Hematopoietic multipotent progenitor cell (in vitro differentiated cells): ENCODE measurements at regions not wholly inside any gene's neighbourhood (a gene's known extent, or its start where the extent isn't known, plus 50 kb on each side); places are given as distances from the start of the nearest gene placed in this dataset.

Experiments used
- DNase-seq, 3 donors: peaks; one replicate each; pipeline ENCODE4 v3.0.0-alpha.2; 2011 to 2015; ENCODE audit warnings: low read depth in 2 of 3, low spot score in 2 of 3

DNA sequence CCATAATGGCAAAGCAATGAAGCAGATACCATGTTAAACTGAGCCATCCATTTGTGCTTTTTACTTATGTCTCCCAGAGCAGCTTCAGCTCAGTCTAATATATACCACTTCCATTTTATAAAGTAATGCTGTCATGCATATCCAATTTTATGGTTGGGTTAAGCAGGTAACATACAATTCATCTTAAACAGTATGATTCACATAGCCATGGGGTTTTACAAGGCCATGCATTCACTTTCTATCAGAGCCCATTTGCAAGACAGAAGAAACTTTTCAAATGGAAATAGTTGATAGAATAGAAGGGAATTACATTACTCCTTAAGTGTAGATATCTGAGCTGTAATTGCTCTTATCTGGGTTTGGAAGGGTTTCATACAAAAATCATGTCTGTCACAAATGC, 580.5 kb upstream of the CXADR start:
- DNase-seq, result no peak

DNA sequence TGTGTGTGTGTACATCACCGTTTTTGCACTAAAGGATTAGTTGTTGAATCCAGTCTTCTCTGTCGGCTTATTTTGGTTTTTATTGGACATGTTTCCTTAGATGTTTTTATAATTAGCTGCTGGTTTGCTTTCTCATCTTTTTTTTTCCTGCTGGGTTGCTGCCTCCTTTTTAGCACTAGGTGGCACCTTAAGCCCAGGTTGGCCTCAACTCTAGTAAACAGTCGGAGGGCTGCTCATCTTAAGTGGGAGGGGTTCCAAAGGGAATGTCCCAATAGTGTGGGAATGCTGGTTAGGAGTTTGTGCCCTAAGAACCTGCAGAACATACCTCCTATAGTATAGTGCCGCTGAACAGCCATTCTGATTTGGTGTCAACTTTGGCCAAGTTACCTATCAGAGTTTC, 570.1 kb upstream of the CXADR start:
- DNase-seq, result no peak

DNA sequence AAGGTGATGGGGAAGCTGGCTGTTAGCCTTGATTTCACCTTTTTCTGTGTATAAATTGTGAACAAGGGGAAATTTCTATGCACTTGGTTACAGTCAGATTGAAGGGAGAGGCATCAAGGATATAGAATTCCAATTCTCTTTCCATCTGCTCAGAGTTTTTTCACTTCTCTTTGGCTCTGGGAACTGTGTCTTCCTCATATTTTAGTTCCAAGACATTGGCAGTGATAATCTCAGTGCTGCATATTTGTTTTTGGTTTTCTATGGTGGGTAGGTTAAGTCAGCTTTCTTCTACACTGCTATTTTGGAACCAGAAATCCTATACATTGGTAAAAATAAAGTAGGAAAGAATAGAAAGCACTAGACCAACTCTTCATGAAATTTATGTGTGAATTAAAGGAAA, 569.6 kb upstream of the CXADR start:
- no peak for DNase-seq

DNA sequence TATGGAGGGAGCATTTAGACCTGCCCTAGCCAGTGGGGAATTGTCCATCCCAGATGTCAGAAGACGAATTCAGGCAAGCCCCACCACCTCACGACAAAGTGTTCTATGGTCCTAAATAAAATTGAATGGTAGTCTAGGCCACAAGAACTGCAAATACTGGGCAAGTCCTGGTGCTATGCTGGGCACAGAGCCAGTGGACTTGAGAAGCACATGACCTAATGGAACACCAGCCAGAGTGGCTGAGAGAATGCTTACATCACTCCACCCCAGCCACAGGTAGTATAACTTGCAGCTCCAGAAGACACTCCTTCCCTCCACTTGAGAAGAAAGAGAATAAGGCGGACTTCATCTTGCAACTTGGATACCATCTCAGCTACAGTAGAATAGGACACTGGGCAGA, 567.3 kb upstream of the CXADR start:
- no peak for DNase-seq

DNA sequence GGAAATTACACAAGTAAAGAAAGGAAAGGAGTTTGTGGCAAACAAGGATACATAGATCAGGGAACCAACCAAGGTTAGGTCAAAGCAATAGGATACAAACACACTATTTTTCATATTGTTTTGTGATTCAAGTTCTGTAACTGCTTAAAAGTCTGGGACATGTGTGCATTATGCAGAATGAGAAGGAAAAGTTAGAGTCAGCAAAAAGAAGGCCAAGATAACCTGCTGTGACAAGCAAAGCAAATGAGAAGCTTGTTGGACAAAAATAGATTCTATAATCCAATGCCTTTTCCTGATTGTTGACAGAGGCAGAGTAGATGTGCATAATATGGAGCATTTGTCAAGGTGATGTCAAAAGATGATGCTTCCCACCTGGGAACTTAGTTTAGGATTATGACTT, 556.0 kb upstream of the CXADR start:
- no peak for DNase-seq

DNA sequence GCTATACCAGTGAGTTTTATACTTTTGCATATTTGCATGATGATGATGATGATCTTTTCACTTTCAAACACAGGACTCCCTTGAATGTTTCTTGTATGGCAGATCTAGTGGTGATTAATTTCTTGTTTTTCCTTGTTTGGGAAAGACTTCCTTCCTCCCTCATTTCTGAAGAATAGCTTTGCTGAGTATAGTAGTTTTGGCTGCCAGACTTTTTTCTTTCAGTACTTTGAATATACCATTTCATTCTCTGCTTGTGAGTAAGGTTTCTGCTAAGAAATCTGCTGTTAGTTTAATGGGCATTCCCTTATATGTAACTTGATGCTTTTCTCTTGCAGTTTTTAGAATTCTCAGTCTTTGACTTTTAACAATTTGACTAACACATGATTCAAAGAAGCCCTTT, 547.4 kb upstream of the CXADR start:
- no peak for DNase-seq

DNA sequence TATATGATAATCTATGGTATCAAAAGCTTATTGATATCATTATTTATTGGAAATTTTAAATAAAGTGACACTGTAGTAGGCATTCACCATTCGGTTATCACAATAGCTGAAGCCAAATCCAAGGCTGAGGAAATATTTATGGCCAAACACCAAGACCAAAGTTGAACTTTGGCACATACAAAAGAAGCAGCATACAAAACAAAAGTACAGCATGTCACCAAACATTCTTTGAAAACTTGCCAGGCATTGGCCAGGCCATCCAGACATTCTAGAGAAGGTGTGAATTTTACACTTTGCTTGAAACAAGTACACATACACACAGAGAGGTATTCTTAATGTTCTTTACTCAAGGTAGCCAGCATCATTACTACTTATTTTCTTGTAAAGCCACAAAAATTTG, 544.4 kb upstream of the CXADR start:
- no peak for DNase-seq

DNA sequence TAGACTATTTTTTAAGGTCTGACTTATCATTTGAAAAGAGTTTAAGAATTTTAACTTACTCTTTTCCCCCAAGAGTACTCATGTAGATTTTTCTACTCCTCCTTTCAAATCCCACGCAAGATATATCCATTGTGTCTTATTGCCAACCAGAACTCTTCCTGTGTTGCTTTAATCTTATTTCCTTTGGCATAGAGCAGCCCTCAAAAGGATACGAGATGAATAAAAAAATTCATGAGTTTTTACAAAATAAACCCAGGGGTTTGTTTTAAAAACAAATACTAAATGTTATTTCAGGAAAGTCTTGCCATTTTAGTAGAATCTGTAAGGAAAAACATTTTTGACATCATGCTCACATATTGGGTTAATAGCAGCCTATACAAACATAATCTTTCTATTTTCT, 543.2 kb upstream of the CXADR start:
- DNase-seq, result no peak

DNA sequence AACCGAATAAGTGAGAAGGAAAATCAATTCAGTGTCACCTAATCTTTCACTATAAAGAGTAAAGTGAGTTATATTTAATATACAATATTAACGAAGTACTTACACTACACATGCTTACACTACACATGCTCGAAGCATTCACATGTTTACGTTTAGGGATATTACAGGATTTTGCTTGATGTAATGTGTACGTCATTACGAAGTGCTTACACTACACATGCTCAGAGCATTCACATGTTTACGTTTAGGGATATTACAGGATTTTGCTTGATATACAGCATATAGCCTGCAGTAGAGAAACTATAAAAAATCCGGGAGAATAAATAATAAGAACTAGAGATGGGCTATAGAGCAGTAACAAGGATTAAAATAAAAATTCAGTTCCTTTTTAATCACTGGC, 538.8 kb upstream of the CXADR start:
- DNase-seq, result no peak

DNA sequence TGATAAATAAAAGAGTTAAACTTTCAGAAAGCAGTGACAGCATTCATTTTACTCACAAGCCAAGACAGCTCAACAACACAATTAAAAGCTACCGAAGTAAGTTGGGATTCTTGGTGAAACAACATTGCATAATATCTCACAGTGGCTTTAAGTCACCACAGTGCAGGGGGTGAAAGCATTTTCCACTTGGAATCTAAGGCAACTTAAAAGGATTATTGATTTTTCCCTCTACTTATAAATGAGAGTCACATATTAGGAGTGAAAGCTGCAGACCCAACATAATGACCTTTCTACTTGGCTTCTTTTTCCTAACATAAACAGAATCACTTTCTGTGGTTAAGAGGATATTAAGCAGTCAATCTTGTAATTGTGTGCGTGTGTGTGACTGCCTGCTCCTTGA, 536.6 kb upstream of the CXADR start:
- DNase-seq, result no peak

DNA sequence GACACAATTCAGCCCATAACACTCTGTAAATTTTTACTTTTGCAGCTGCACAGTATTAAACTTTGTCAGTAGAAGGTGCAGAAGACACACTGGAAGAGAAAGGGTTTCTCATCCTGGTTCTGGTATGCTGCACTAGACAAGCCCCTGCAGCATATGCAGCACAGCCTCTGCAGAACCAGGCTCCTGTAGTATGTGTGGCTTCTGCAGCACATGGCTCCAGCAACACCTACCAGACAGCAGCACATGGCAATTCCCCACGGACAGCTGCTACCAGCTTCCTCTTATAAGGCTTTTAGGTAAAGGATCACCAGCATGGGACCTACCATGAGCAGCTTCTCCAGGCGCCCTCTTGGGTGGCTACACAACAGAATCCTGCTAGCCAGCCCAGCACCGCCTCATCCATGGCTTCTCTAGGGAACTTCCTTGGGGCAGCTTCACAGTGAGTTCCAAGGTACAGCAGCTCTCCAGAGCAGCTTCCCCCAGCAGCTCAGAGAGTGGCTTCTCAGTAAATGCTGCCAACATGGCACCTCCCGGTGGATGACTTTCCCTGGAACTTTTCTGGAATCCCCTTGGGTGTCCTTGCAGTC, 534.4 kb upstream of the CXADR start:
- no peak for DNase-seq

DNA sequence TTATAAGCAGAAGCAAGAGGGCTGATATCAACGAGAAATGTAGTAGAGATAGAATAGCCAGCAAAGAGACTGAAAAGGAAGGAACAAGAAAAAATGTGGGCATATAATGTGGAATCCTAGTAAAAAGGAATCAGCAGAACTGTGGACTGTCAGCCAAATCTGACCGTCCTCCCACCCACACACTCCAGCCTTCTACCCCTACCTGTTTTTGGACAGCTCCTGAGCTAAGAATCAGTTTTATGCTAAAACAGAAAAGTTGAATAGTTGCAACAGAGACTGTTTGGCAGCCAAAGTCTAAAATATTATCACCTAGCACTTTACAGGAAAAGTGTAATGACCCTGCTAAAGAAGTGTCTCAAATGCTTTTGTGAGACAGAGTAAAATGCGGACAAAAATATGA, 533.3 kb upstream of the CXADR start:
- no peak for DNase-seq

DNA sequence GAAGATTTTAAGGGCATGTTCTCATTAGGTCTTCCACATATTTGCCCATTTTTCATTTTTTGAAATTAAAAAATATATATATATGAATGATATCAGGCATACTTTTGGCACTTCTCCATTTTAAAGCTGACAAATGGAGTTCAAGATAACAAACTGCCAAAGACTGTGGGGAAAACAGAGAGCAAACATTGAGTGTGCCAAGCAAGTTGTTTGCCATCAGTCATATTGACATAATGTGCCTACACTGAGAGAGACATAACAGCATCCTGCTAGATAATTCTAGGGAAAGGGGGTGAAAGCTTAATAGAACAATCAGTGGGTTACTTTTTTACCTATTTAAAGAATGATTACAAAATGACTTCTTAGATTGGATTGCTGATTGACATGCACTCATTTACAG, 529.4 kb upstream of the CXADR start:
- DNase-seq, result no peak

DNA sequence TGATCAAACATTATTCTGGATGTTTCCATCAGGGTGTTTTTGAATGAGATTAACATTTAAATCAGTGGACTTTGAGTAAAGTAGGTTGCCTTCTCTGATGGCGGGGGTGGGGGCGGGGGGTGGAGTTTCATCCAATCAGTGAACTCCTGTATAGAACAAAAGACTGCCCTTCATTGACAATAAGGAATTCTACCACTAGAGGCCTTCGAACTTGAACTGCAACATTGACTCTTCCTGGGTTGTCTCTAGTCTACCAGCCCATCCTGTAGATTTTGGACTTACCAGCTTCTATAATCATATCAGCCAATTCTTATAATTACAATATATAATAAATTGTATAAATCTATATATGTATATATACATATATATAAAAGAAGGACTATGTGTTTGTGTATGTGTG, 520.4 kb upstream of the CXADR start:
- no peak for DNase-seq

DNA sequence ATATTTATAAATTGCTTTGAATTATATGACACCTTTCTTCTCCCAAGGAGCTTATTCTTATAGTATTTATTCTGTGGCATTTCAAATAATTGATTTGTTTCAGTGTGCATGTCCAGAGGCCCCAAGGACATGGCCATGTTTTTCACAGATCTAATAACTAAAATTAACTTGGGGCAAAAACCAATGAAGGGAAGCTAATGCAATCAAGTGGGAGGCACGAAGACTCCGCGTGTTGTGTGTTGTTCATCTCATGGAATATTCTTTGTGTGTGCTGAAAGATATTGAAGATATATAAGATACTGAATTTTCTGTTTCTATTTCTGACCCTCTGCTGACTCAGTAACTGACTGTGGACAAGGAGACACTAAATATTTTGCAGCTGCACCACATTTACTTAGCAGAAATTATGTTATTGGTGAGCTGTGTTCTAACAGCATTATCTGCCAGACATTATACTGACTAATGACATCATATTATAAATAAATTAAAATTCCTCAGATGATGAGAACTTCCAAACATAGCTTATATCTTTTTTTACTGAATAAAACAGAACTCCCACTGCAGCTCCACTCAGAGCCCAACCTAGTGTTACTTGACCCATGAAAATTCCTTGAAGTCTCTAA, 519.3 kb upstream of the CXADR start:
- DNase-seq, result no peak

DNA sequence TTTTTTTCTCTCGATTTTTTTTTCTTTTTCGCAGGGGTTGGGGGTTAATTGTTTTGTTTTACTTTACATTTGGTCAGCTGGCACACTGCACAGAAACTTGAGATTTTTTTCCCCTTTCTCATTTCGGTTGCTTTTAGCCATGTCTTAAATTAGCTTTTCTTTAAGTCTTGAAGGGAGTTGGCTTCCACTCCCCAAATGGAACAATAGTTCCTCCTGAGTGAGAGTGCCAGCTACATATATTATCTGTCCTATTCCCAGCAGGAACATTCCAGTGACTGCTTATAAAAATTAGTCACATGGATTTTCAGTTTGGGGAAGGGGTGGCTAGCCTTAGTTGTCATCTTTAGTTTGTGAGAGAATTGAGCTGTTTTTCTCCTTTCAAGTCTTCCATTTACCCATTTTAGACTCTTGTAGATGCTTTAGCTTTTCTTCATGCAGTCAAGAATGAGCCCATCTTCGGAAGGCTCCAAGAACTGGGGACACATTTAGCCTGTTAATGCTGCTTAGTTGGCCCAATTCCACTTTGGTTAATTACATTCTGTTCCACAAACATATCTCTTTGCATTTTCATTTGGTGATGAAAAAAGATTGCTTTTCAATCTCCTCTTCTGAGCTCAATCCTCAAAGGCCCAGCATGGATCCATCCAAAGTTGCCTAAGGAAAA, 510.1 kb upstream of the CXADR start:
- DNase-seq, result no peak

DNA sequence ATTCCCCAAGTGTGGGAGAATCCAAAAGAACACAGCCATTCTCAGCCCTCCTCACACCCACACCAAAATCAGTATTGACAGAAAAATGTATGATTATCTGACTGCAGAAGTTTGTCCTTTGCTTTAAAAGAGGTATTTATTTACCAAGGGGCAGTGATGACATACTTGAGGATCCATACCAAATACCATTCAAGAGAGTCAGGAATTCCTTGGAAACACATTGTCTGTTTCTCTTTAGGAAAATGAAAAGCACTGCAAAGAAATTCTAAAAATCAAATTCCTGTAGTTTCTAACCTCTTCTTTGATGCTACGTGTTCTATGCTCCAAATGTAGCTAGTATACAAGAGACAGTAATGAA, 509.6 kb upstream of the CXADR start:
- DNase-seq, result no peak

DNA sequence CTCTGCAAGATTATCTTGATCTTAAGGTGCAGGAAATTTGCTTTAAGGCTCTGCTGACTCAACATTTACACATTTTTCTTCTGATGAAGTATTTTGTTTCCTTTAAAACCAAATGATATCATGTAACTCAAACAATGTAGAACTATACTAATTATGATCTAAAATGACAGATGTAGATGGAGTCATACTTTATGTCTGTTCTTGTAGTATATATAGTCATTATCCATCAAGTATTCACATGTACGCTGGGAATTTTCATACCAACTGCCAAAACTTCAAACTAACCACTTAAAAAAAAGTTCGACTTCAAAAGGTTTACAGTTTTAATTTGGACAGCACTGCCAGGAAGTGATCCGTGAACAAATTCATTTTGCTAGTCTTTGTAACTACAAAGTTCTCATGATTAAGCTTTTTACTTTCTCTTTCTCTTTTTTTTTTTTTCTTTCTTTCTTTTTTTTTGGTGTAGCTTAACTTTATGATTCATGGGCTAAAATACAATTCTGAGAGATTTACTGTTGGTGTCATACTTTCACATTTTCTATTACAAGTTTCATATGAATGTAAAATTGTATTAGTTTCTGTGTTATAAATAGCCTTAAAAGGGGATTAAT, 509.0 kb upstream of the CXADR start:
- DNase-seq, result peak in 2 of 3 donors; percentile 4 to 42

DNA sequence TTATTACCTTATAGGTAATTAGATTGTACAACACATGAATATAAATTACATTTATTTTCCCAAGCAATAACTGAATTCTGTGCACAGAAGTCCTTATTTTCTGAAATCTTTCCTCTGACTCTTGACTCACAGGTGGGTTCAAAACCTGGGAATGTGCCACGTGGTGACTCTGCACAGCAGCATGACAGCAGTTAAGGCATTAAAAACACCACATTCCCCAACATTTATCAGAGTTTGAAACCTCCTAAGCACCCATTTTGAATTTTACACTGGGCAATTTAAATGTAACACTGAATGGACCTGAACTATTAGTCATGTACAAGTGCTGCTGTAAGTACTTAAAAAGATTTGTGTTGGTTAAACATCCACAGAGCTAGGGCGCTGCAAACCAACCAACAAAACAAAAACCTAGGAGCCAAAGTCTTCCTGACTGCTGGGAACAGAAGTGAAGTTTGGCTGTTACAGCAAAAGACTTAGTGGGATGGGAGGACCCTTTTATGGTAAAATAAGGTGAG, 480.6 kb upstream of the CXADR start:
- DNase-seq, result no peak

DNA sequence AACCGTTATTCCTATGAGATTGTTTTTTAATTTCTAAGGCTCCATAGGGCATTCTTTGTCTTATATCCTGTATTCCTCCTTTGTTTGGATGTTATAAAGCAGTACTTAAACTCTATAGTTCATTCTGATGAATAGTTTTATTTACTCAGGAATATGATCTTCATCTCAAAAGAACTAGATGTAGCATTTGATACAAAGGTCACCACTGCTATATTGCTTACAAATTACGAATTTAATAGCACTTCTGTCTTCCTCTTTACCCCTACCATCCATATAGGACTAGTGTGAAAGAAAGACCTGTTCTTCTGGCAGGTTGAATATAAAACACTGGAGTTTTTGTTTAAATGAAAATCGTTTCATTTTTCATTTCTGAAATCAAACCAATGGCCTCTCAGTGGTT, 468.1 kb upstream of the CXADR start:
- DNase-seq, result no peak

DNA sequence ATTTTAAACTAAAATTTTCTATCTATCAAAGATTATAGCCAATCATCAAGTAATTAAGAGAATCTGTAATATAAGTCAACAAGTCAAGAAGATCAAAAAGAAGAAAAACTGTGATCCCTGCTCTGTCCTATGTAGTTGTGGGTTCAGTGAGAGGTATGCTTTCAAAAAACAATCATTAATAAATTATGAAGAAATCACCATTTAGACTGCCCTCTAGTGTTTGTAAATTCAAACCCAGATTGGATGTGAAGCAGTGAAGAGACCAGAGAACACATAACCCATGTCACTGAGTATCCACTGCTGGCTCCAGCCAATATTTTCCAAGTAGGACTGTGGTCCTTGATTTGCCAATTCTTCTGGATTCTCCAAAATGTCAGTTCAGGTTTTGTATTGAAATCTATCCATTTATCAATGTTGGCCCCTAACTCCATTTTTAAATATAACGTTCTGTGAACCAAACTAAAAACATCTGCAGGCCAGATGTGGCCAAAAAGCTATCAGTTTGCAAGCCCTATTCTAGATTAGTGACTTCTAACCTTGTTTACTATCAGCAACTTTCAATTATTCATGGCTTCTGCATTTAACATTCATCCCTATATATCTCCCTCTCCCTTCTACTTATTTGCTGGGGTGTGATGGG, 467.5 kb upstream of the CXADR start:
- DNase-seq, result peak in 2 of 3 donors; percentile 5 to 36

DNA sequence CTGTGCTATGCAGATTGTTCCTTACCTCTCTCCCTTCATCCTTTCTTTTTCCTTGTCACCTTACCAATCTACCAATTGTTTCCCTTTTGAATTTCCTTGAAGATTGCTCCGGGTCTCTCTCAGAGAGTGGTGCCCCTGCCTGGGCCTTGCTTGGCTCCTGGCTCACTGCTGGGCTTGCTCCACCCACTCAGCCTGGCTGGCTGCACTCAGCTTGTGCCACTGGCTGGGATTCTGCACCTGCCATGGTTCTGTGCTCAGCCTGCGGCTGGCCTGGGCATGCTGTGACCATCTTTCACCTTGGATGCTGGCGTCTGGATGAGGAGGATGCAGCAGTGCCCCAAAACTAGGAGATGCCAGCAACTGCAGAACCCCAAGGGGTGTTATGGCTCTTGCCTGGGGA, 463.9 kb upstream of the CXADR start:
- DNase-seq, result no peak
